ENCODE measurements at regions not wholly inside any gene's neighbourhood (a gene's known extent, or its start where the extent isn't known, plus 50 kb on each side); places are given as distances from the start of the nearest gene placed in this dataset.
A peak's percentile ranks its signal among the peaks of the same experiment; 100 is the strongest.

DNA sequence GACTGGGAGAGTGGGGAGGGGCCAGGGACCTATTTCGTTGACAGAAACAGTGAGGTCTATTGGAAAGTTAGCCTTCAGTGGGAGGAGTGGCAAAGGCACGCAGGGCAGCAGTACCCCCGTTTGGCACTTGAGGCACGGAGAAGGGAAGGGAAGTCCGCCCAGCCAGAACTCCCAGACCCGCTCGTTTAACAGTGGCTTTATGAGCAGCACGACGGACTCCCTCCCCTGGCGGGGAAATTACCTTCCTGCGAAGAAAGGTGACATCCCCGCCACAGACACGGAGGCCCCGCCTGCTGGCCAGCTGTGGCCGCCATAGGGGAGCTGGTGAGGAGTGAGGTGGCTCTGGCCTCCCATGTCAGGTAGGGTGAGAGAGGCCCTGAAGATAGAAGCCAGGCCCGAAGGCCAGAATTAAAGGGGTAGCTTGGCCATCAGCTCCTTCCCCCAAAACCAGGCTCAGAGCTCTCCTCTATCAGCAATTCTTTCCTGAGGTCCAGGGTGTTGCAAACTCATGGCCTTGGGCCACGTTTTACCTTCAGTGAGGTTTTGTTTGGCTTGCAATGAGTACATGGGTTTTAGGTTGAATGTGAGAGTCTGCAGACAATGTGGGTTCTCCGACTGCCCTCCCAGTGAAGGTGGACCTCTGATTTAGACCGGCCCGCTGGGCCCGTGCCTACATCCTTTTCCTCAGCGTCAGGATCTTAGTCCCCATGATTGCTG is 123.7 kb downstream of the MRPL14 start:
- Histone ChIP-seq H3K4me2 (ENCODE audit: low read length) (no peak overlapping the region), H3K9ac (ENCODE audit: low read length) (no peak overlapping the region)
- no peak for ATAC-seq

DNA sequence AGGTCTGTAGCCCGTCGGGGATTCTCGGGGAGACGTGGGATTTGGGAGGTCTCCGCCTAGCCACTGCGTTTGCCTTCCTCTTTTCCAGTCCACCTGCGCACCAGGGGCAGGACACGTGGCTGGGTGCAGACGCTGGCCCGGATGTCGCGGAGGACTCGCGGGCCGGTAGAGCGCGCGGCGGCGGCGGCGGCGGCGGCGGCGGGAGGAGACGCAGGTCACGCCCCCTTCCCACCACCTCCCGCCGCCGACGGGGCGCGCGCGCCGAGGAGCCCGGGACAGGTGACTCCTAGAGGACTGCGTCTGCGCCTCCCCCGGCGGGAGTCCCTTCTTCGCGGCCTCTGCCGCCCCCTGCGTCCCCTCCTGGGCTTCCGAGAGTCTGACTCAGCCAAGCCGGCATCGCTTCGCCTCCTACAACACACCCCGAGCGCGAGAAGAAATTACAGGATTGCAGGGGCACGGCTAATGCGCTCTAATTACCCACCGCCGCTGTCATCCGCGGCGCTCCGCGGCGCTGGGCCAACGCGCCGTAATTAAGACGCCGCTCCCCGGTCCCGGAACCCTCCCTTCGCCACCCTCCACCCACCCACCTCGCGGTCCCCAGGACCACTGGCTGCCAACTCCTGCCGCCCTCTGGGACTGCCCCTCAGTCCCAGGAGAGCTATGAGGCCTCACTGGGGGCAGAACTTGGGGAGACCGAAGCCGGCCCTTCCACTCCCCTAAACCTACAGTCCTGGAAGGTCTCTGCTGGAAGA is 124.5 kb downstream of the MRPL14 start:
- TF ChIP-seq, protein P1, sequence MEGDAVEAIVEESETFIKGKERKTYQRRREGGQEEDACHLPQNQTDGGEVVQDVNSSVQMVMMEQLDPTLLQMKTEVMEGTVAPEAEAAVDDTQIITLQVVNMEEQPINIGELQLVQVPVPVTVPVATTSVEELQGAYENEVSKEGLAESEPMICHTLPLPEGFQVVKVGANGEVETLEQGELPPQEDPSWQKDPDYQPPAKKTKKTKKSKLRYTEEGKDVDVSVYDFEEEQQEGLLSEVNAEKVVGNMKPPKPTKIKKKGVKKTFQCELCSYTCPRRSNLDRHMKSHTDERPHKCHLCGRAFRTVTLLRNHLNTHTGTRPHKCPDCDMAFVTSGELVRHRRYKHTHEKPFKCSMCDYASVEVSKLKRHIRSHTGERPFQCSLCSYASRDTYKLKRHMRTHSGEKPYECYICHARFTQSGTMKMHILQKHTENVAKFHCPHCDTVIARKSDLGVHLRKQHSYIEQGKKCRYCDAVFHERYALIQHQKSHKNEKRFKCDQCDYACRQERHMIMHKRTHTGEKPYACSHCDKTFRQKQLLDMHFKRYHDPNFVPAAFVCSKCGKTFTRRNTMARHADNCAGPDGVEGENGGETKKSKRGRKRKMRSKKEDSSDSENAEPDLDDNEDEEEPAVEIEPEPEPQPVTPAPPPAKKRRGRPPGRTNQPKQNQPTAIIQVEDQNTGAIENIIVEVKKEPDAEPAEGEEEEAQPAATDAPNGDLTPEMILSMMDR (conservative IDR thresholded peaks at IDR 0.05; ENCODE audit: low read depth, low read length), result no peak
- TF ChIP-seq EZH2phosphoT487 (IDR thresholded peaks at IDR 0.05; ENCODE audit: borderline replicate concordance, low read length) (no peak), EZH2 (IDR thresholded peaks at IDR 0.05; ENCODE audit: low read length, unreplicated experiment) (no peak)
- ATAC-seq (no peak), DNase-seq (no peak)
- Histone ChIP-seq H3K9me2 (replicated peaks; ENCODE audit: low read length) (no peaks in the 10 kb centered on the region), H3F3A (ENCODE audit: low read length, unreplicated experiment) (no peaks in the 10 kb centered on the region), H3K4me1 (ENCODE audit: insufficient read depth, low read length) (peaks cover 7% of the 10 kb centered on the region), H3K27me3 (ENCODE audit: low read length) (no peaks in the 10 kb centered on the region), H3K4me3 (ENCODE audit: low read length) (peak overlapping the region; percentile 47; the same call in 1 of the 2 replicates), H3K9me3 (ENCODE audit: low read length) (no peaks in the 10 kb centered on the region), H3K27ac (ENCODE audit: low read length) (no peak overlapping the region), H3K36me3 (ENCODE audit: low read depth, low read length) (no peaks in the 10 kb centered on the region), H3K9ac (ENCODE audit: low read length) (no peak overlapping the region), H3K79me2 (ENCODE audit: low read length) (no peaks in the 10 kb centered on the region), H2AFZ (ENCODE audit: low read length) (peak overlapping the region; percentile 73), H3K4me2 (ENCODE audit: low read length) (peak overlapping the region; percentile 65), H4K20me1 (ENCODE audit: low read length) (no peaks in the 10 kb centered on the region)
- POLR2A ChIA-PET (ENCODE audit: unreplicated experiment), result interaction anchor here (0.5 to 0.7 kb wide), 2 partner anchors 41 to 57 kb away, joined by 5 to 7 read pairs; no protein-coding TSS in a partner anchor
- intact Hi-C loops (cut with micrococcal nuclease), result no loop called here
- no TSS peak for BruUV-seq (replicated peaks)
- CTCF ChIA-PET, result interaction anchor here (0.6 kb wide), 1 partner anchor 233 kb away, joined by 5 read pairs; the partner anchor contains the start of gene VEGFA

More for the DNA sequence above, 123.7 kb downstream of the MRPL14 start:
- no peak overlapping the region for H2AFZ ChIP-seq (ENCODE audit: low read length)
- no peaks in the 10 kb centered on the region for H4K20me1 ChIP-seq (ENCODE audit: low read length)
- no peak overlapping the region for H3K27ac ChIP-seq (ENCODE audit: low read length)
- H3K4me3 ChIP-seq (ENCODE audit: low read length), result no peak overlapping the region
- H3F3A ChIP-seq (ENCODE audit: low read length, unreplicated experiment), result no peaks in the 10 kb centered on the region
- no peaks in the 10 kb centered on the region for H3K9me3 ChIP-seq (ENCODE audit: low read length)
- POLR2A ChIA-PET (ENCODE audit: unreplicated experiment), result interaction anchor here (0.6 kb wide), 1 partner anchor 12 kb away, joined by 4 read pairs; no protein-coding TSS in a partner anchor
- no TSS peak for BruUV-seq (replicated peaks)
- H3K27me3 ChIP-seq (ENCODE audit: low read length), result no peaks in the 10 kb centered on the region
- H3K9me2 ChIP-seq (replicated peaks; ENCODE audit: low read length), result no peaks in the 10 kb centered on the region
- peaks cover 7% of the 10 kb centered on the region for H3K4me1 ChIP-seq (ENCODE audit: insufficient read depth, low read length)
- H3K36me3 ChIP-seq (ENCODE audit: low read depth, low read length), result no peaks in the 10 kb centered on the region
- no peak for DNase-seq
- TF ChIP-seq EZH2phosphoT487 (IDR thresholded peaks at IDR 0.05; ENCODE audit: borderline replicate concordance, low read length) (no peak), EZH2 (IDR thresholded peaks at IDR 0.05; ENCODE audit: low read length, unreplicated experiment) (no peak)
- TF ChIP-seq, protein P1 (conservative IDR thresholded peaks at IDR 0.05; ENCODE audit: low read depth, low read length), result no peak
- CTCF ChIA-PET, result no interaction called here
- no peaks in the 10 kb centered on the region for H3K79me2 ChIP-seq (ENCODE audit: low read length)
- intact Hi-C loops (cut with micrococcal nuclease), result no loop called here
